Esophagus muscularis mucosa (tissue), 4 donors: ENCODE measurements at regions not wholly inside any gene's neighbourhood (a gene's known extent, or its start where the extent isn't known, plus 50 kb on each side); places are given as distances from the start of the nearest gene placed in this dataset.
"Not testable (repeated sequence)": the region's sequence is repeated elsewhere in the genome, so short reads cannot be mapped to it uniquely, and the experiment has no call there.

Experiments used
- DNase-seq: peaks from one replicate; pipeline ENCODE4 v3.0.0-alpha.2; 2017; ENCODE audit errors: extremely low spot score
- H3K27ac ChIP-seq, 4 donors: fragments of 200-600 bp; sonication (generic); replicated peaks in 1 of 4; 1 replicate in 3 of 4; 2 replicates in 1 of 4; pipeline ENCODE4 v1.5.1; 2016 to 2019; ENCODE audit warnings: mild to moderate bottlenecking in 1 of 4
- H3K27me3 ChIP-seq, 4 donors: fragments of 200-600 bp; sonication (generic); one replicate each; pipeline versions ENCODE4 v1.5.1 to v1.6.0; 2016 to 2019
- H3K36me3 ChIP-seq, 4 donors: fragments of 200-600 bp; sonication (generic); one replicate each; pipeline ENCODE4 v1.5.1; 2016 to 2019
- H3K4me1 ChIP-seq, 4 donors: fragments of 200-600 bp; sonication (generic); one replicate each; pipeline ENCODE4 v1.5.1; 2016 to 2019
- H3K4me3 ChIP-seq, 4 donors: fragments of 200-600 bp; sonication (generic); 1 replicate in 2 of 4; 2 replicates in 2 of 4; pipeline ENCODE4 v1.5.1; 2016 to 2019; ENCODE audit warnings: mild to moderate bottlenecking in 4 of 4, moderate library complexity in 1 of 4
- H3K9me3 ChIP-seq, 4 donors: fragments of 200-600 bp; sonication (generic); 1 replicate in 3 of 4; 2 replicates in 1 of 4; pipeline ENCODE4 v1.5.1; 2016 to 2019
- EP300 ChIP-seq: sonication (generic); formaldehyde crosslinking; IDR thresholded peaks from one replicate; pipeline ENCODE4 v1.6.1; 2017; ENCODE audit warnings: antibody characterized with exemption
- POLR2A ChIP-seq: fragments of 450-650 bp; IDR thresholded peaks from one replicate; pipeline ENCODE4 v1.6.1; 2017; ENCODE audit warnings: antibody characterized with exemption, moderate library complexity, mild to moderate bottlenecking, low read depth
- POLR2AphosphoS5 ChIP-seq, 2 donors: sonication (generic); formaldehyde crosslinking; IDR thresholded peaks; one replicate each; pipeline ENCODE4 v1.6.1; 2017; ENCODE audit warnings: antibody characterized with exemption in 2 of 2
- WGBS: methylation state at CpG from one replicate; pipeline ENCODE4 v1.1.5; 2018; 5-methylcytosine and 5-hydroxymethylcytosine counted together
- intact Hi-C: fragments of 100-400 bp; cut with DNase I; formaldehyde crosslinking; loops from one replicate; pipeline ENCODE4 v1.15.1; 2023
- TF ChIP-seq, protein P1 (sequence below), 3 experiments: fragments of 200-600 bp in 2 of 3; fragments of 450-650 bp in 1 of 3; sonication (generic) in 2 of 3; IDR thresholded peaks; one replicate each; pipeline ENCODE4 v1.5.1; 2017 to 2019; ENCODE audit warnings: antibody characterized with exemption in 3 of 3, mild to moderate bottlenecking in 2 of 3, moderate library complexity in 1 of 3

DNA sequence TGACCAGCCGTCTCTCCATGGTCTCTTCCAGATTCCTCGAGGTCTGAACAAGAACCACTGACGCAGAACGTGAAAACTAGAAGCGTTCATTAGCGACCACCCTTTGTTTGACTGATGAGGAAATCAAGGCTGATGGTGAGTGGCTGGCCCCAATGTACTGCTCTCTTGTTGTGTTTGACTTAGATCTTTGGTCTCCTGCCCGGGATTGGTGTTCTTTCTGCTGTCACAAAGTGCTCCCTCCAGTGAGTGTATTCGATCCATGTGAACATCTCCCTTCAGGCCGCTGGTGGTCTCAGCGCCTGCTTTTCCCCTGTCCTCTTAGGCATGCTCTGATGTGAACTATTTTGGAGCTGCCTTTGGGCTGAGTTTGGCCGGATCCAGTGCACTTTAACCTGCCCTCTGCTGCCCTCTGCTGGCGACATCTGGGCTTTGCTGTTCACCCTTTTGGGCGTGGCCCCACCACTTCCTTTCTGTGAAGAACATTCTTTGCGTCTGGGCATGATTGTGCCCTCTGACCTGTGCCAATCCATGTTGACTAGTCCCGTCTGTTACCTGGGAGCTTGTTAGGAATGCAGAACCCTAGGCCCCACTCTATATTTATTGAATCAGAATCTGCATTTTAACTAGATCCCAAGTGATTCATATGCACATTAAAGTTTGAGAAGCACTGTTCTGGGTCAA is 279.1 kb downstream of the TTC6 start:
- 41% methylated on average over 14 of the region's 15 CpGs for WGBS
- no peak overlapping the region for H3K27ac ChIP-seq
- TF ChIP-seq POLR2AphosphoS5 (IDR thresholded peaks at IDR 0.05) (no peak), EP300 (no peak), POLR2A (no peak)
- TF ChIP-seq, protein P1, sequence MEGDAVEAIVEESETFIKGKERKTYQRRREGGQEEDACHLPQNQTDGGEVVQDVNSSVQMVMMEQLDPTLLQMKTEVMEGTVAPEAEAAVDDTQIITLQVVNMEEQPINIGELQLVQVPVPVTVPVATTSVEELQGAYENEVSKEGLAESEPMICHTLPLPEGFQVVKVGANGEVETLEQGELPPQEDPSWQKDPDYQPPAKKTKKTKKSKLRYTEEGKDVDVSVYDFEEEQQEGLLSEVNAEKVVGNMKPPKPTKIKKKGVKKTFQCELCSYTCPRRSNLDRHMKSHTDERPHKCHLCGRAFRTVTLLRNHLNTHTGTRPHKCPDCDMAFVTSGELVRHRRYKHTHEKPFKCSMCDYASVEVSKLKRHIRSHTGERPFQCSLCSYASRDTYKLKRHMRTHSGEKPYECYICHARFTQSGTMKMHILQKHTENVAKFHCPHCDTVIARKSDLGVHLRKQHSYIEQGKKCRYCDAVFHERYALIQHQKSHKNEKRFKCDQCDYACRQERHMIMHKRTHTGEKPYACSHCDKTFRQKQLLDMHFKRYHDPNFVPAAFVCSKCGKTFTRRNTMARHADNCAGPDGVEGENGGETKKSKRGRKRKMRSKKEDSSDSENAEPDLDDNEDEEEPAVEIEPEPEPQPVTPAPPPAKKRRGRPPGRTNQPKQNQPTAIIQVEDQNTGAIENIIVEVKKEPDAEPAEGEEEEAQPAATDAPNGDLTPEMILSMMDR (IDR thresholded peaks at IDR 0.05), result peak; percentile 69 to 88 (median 86)
- H3K4me3 ChIP-seq, result no peak overlapping the region
- H3K4me1 ChIP-seq, result peaks cover 0 to 6% (median 3%) of the 10 kb centered on the region in 4 donors
- no peaks in the 10 kb centered on the region for H3K9me3 ChIP-seq
- intact Hi-C loops, result loop anchor here (2.0 to 5.0 kb wide), 2 partner anchors 166 to 627 kb away; no protein-coding TSS in a partner anchor
- DNase-seq, result peak; percentile 95
- H3K36me3 ChIP-seq, result no peaks in the 10 kb centered on the region
- H3K27me3 ChIP-seq, result no peaks in the 10 kb centered on the region

DNA sequence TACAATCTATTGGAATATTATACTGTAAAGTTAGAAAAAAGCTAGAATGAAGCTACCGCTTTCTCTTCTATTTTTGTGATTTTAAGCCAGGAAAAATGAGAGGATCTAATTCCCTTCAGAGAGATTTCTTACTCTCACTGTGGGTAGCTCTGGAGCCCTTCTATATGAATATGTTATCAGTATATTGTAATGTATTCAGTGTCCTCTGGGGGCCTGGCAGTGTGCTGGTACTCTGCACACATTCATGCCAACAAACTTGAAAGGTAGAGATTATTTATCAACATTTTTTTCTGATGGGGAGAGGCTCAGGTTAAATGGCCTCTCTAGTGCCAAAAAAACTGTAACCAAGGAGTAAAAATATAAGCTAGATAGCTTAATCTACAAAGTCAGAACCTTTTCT is 292.8 kb downstream of the TTC6 start:
- TF ChIP-seq POLR2A (no peak), POLR2AphosphoS5 (IDR thresholded peaks at IDR 0.05) (no peak), EP300 (no peak)
- TF ChIP-seq, protein P1 (IDR thresholded peaks at IDR 0.05), result no peak
- intact Hi-C loops, result no loop called here

DNA sequence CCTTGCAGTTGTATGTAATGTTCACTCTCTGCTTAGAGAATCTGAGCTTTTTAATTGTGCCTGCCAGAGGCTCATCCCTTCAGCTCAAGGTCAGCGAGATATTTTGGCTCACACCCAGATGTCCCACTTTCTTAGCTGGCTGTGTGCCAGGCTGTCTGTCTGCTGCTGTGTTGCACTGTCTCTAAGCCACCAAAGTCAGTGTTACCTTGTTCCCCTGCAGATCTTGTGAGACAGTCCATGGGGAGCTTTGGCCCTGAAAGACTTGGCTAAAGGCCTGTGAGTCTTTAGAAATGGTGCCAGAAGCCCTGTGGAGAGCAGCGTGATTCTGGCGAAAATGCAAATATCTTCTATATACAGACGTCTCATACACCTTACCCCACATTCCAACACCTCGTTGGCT is 293.7 kb downstream of the TTC6 start:
- no peak for DNase-seq
- Histone ChIP-seq H3K27me3 (no peaks in the 10 kb centered on the region), H3K4me3 (no peak overlapping the region), H3K36me3 (no peaks in the 10 kb centered on the region), H3K9me3 (no peaks in the 10 kb centered on the region), H3K4me1 (peaks cover 4 to 13% (median 11%) of the 10 kb centered on the region in 4 donors), H3K27ac (no peak overlapping the region)
- TF ChIP-seq POLR2A (no peak), POLR2AphosphoS5 (IDR thresholded peaks at IDR 0.05) (no peak), EP300 (no peak)
- TF ChIP-seq, protein P1 (IDR thresholded peaks at IDR 0.05), result no peak
- 15% methylated on average over 5 of the region's 5 CpGs for WGBS
- intact Hi-C loops, result no loop called here

More for the DNA sequence above, 292.8 kb downstream of the TTC6 start:
- Histone ChIP-seq H3K4me3 (no peak overlapping the region), H3K27ac (no peak overlapping the region), H3K9me3 (no peaks in the 10 kb centered on the region), H3K27me3 (no peaks in the 10 kb centered on the region), H3K4me1 (peaks cover 4 to 13% (median 11%) of the 10 kb centered on the region in 4 donors), H3K36me3 (no peaks in the 10 kb centered on the region)
- no peak for DNase-seq
- 89% methylated on average over 1 of the region's 1 CpG for WGBS

DNA sequence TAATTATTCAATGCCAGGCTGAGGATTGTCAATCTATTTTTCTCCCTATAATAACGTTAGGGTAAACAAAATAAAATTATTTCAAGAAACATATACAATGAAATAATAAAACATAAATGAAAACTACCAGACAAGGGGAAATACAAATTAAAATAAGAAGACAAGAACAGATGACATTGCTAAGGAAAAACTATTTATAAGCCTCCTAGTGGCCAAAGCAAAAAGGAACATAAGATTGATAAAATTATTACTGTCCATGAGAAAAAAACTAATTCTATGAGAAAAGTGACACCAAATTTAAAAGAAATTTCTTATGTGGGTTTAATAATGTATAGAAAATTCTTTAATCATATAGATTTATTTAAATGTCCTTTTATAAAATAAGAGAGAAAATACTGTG is 294.7 kb downstream of the TTC6 start:
- H3K27me3 ChIP-seq, result no peaks in the 10 kb centered on the region
- H3K4me1 ChIP-seq, result peaks cover 4 to 13% (median 11%) of the 10 kb centered on the region in 4 donors
- no peaks in the 10 kb centered on the region for H3K36me3 ChIP-seq
- H3K27ac ChIP-seq, result no peak overlapping the region
- TF ChIP-seq POLR2AphosphoS5 (IDR thresholded peaks at IDR 0.05) (no peak), POLR2A (no peak), EP300 (no peak)
- TF ChIP-seq, protein P1 (IDR thresholded peaks at IDR 0.05), result peak in 1 of 3 experiments; percentile 9
- no peak overlapping the region for H3K4me3 ChIP-seq
- WGBS, result 68% methylated on average over 1 of the region's 1 CpG
- intact Hi-C loops, result no loop called here
- H3K9me3 ChIP-seq, result no peaks in the 10 kb centered on the region
- DNase-seq, result no peak

DNA sequence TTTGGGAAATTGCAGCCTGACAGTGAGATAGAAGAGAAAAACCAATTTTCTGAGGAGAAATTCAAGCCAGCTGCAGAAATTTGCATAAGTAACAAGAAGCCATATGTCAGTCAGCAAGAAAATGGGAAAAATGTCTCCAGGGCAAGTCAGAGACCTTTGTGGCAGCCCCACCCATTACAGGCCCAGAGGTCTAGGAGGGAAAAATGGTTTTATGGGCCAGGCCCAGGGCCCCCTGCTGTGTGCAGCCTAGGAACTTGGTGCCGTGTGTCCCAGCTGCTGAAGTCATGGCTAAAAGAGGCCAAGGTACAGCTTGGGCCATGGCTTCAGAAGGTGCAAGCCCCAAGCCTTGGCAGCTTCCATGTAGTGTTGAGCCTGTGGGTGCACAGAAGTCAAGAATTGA is 296.1 kb downstream of the TTC6 start:
- H3K27me3 ChIP-seq, H3K4me3 ChIP-seq, intact Hi-C loops, H3K9me3 ChIP-seq, H3K27ac ChIP-seq, DNase-seq, H3K36me3 ChIP-seq: not testable (repeated sequence)
- H3K4me1 ChIP-seq, result peaks cover 4 to 13% (median 11%) of the 10 kb centered on the region in 4 donors
- WGBS, result 86% methylated on average over 1 of the region's 1 CpG
